WTC11 (cell line): ENCODE measurements at regions not wholly inside any gene's neighbourhood (a gene's known extent, or its start where the extent isn't known, plus 50 kb on each side); places are given as distances from the start of the nearest gene placed in this dataset.

Source experiments
- ATF6 ChIP-seq: sonication (generic); formaldehyde crosslinking; IDR thresholded peaks from 2 replicates; pipeline ENCODE4 v1.8.1; 2023; ENCODE audit warnings: mild to moderate bottlenecking, missing genetic modification reagents
- CTCF ChIP-seq: fragments of 200-600 bp; IDR thresholded peaks from 2 replicates; pipeline ENCODE4 v1.8.0; 2022; ENCODE audit warnings: antibody characterized with exemption
- MXD4 ChIP-seq: fragments of 250-450 bp; sonication (Bioruptor Pico); IDR thresholded peaks from 2 replicates; pipeline ENCODE4 v1.8.0; 2021; ENCODE audit warnings: mild to moderate bottlenecking, moderate library complexity, borderline replicate concordance
- ZNF512 ChIP-seq: sonication (generic); formaldehyde crosslinking; IDR thresholded peaks from 2 replicates; pipeline ENCODE4 v1.8.1; 2022; ENCODE audit warnings: missing genetic modification reagents, borderline replicate concordance
- TF ChIP-seq, protein P1 (sequence below): sonication (generic); formaldehyde crosslinking; IDR thresholded peaks from 2 replicates; pipeline ENCODE4 v1.8.1; 2023; ENCODE audit warnings: mild to moderate bottlenecking, missing genetic modification reagents

DNA sequence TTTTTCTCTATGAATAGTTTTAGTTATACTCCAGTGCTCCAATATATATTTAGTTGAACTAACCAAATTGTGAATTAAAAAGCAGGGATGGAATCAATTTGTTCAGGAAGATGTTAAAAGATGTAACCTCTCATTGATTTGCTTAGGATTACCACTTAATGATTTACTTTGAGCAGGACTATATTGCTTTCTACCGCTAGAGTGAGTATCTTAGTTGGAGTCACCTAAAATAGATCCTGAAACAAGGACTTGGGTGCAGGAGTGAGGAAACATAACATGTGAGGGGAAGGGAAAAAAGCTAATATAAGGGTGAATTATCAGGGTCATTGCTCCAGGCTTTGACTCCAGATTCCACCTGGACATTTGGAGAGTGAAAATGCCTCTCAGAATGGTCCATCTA, 2277.4 kb upstream of the C9orf72 start:
- TF ChIP-seq, protein P1, sequence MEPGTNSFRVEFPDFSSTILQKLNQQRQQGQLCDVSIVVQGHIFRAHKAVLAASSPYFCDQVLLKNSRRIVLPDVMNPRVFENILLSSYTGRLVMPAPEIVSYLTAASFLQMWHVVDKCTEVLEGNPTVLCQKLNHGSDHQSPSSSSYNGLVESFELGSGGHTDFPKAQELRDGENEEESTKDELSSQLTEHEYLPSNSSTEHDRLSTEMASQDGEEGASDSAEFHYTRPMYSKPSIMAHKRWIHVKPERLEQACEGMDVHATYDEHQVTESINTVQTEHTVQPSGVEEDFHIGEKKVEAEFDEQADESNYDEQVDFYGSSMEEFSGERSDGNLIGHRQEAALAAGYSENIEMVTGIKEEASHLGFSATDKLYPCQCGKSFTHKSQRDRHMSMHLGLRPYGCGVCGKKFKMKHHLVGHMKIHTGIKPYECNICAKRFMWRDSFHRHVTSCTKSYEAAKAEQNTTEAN (CRISPR knock-in tag), result no peak
- TF ChIP-seq CTCF (no peak), ATF6 (CRISPR knock-in tag) (no peak), MXD4 (no peak), ZNF512 (CRISPR knock-in tag) (no peak)
